ENCODE measurements at regions not wholly inside any gene's neighbourhood (a gene's known extent, or its start where the extent isn't known, plus 50 kb on each side); places are given as distances from the start of the nearest gene placed in this dataset.

- intact Hi-C loops (cut with micrococcal nuclease) = loop anchor here (5.0 kb wide), 1 partner anchor 1114 kb away; no protein-coding TSS in a partner anchor
- H3K4me1 Mint-ChIP-seq = no peaks in the 10 kb centered on the region
- H3K27ac Mint-ChIP-seq = no peak overlapping the region
- CTCF ChIA-PET = interaction anchor here (0.9 kb wide), 1 partner anchor 426 kb away, joined by 3 read pairs; no protein-coding TSS in a partner anchor
- no peak overlapping the region for H3K4me3 Mint-ChIP-seq
- H3K9me3 Mint-ChIP-seq = peaks cover 13% of the 10 kb centered on the region
- ATAC-seq (ENCODE audit: low read depth) = no peak
- no peaks in the 10 kb centered on the region for H3K36me3 Mint-ChIP-seq (ENCODE audit: low read depth)
- DNase-seq = no peak
- no peak for TF ChIP-seq CTCF (IDR thresholded peaks at IDR 0.05)
- no peaks in the 10 kb centered on the region for H3K27me3 Mint-ChIP-seq
- POLR2A ChIA-PET = no interaction called here
Measured at GRCh38 chr15:61621146-61621545, 392.0 kb upstream of the RORA start.

- no peak for TF ChIP-seq CTCF (IDR thresholded peaks at IDR 0.05)
- intact Hi-C loops (cut with micrococcal nuclease) = loop anchor here (5.0 kb wide), 1 partner anchor 1113 kb away; no protein-coding TSS in a partner anchor
- Mint-ChIP-seq H3K4me3 (no peak overlapping the region), H3K9me3 (peaks cover 19% of the 10 kb centered on the region), H3K36me3 (ENCODE audit: low read depth) (no peaks in the 10 kb centered on the region), H3K27me3 (no peaks in the 10 kb centered on the region), H3K27ac (no peak overlapping the region), H3K4me1 (no peaks in the 10 kb centered on the region)
- no peak for DNase-seq
- ChIA-PET POLR2A (no interaction called here), CTCF (interaction anchor here (0.9 kb wide), 1 partner anchor 425 kb away, joined by 3 read pairs; no protein-coding TSS in a partner anchor)
- no peak for ATAC-seq (ENCODE audit: low read depth)
Measured at GRCh38 chr15:61620151-61620550, 391.0 kb upstream of the RORA start.

GRCh38 chr15:61613729-61614128, 384.6 kb upstream of the RORA start:
- Mint-ChIP-seq H3K4me3 (no peak overlapping the region), H3K27ac (no peak overlapping the region), H3K9me3 (peaks cover 34% of the 10 kb centered on the region), H3K36me3 (ENCODE audit: low read depth) (no peaks in the 10 kb centered on the region), H3K4me1 (no peaks in the 10 kb centered on the region), H3K27me3 (peaks cover 6% of the 10 kb centered on the region)
- ATAC-seq (ENCODE audit: low read depth) (no peak), DNase-seq (no peak)
- ChIA-PET POLR2A (no interaction called here), CTCF (no interaction called here)
- TF ChIP-seq CTCF (IDR thresholded peaks at IDR 0.05) = no peak
- intact Hi-C loops (cut with micrococcal nuclease) = no loop called here

GRCh38 chr15:61613138-61613537, 384.0 kb upstream of the RORA start:
- TF ChIP-seq CTCF (IDR thresholded peaks at IDR 0.05) = no peak
- Mint-ChIP-seq H3K4me3 (no peak overlapping the region), H3K27me3 (peaks cover 6% of the 10 kb centered on the region), H3K9me3 (peaks cover 31% of the 10 kb centered on the region), H3K36me3 (ENCODE audit: low read depth) (no peaks in the 10 kb centered on the region), H3K4me1 (no peaks in the 10 kb centered on the region), H3K27ac (no peak overlapping the region)
- POLR2A ChIA-PET = no interaction called here
- ATAC-seq (ENCODE audit: low read depth) (no peak), DNase-seq (no peak)
- CTCF ChIA-PET = no interaction called here
- intact Hi-C loops (cut with micrococcal nuclease) = no loop called here

- no peak overlapping the region for H3K4me3 Mint-ChIP-seq
- intact Hi-C loops (cut with micrococcal nuclease) = no loop called here
- H3K27ac Mint-ChIP-seq = no peak overlapping the region
- H3K27me3 Mint-ChIP-seq = peaks cover 6% of the 10 kb centered on the region
- H3K4me1 Mint-ChIP-seq = no peaks in the 10 kb centered on the region
- POLR2A ChIA-PET = no interaction called here
- peaks cover 24% of the 10 kb centered on the region for H3K9me3 Mint-ChIP-seq
- DNase-seq (no peak), ATAC-seq (ENCODE audit: low read depth) (no peak)
- no peaks in the 10 kb centered on the region for H3K36me3 Mint-ChIP-seq (ENCODE audit: low read depth)
- TF ChIP-seq CTCF (IDR thresholded peaks at IDR 0.05) = no peak
- CTCF ChIA-PET = no interaction called here
Measured at GRCh38 chr15:61612111-61612510, 383.0 kb upstream of the RORA start.

All from activated B cell treated with CpG ODN at 0.5 μM for 24 hours (primary cell).